ES-I3 (cell line): ENCODE measurements at regions not wholly inside any gene's neighbourhood (a gene's known extent, or its start where the extent isn't known, plus 50 kb on each side); places are given as distances from the start of the nearest gene placed in this dataset.

Source experiments
- H3K36me3 ChIP-seq: 2 replicates; pipeline ENCODE4 v1.6.1; 2013; ENCODE audit warnings: mild to moderate bottlenecking, low read length, control low read depth, moderate library complexity; ENCODE audit not compliant: insufficient read depth
- H3K4me1 ChIP-seq: 2 replicates; pipeline ENCODE4 v1.6.1; 2013; ENCODE audit warnings: mild to moderate bottlenecking, control low read depth, low read length; ENCODE audit not compliant: insufficient read depth
- H3K9ac ChIP-seq: 2 replicates; pipeline ENCODE4 v1.6.1; 2013; ENCODE audit warnings: low read depth, mild to moderate bottlenecking, low read length, moderate library complexity
- H3K9me3 ChIP-seq: 2 replicates; pipeline ENCODE4 v1.6.1; 2013; ENCODE audit warnings: mild to moderate bottlenecking, low read length, moderate library complexity; ENCODE audit not compliant: control insufficient read depth, insufficient read depth

DNA sequence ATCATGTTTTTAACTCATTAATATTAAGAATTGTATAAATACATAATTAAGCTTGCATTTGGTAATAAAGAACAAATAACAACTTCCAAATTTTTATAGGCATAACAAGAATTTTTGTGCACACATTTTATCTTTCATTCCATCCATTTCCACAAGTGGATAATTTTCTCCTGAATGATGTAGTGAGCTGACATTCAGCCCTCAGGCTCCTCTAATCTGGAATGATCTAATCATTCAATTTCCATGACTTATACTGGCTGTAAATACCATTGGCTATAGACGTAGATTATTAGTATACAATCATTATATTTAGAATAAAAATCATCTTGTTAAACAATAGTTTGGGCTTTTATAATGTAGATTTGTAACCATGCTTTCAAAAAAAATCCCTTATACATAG is 287.2 kb upstream of the GHITM start:
- H3K9ac ChIP-seq: no peak overlapping the region
- H3K9me3 ChIP-seq: no peaks in the 10 kb centered on the region
- no peaks in the 10 kb centered on the region for H3K4me1 ChIP-seq
- no peaks in the 10 kb centered on the region for H3K36me3 ChIP-seq

DNA sequence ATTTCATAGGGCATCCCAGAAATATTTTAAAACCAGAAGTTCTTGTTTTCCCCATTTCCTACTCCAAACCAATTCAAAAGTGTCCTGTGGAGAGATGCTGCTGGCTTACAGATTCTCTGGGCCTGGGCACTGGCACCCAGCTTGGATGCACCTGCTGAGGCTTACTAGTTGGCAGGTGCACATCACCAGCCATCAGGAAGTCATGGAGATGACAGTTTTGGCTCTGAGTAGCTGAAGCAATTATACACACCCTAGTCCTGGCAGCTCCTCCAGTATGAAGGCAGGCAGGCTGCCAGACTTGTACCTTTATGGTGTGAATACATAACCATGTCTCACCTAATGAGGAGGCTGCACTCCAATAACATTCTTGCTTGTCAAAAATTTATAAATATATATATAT is 276.6 kb upstream of the GHITM start:
- Histone ChIP-seq H3K9ac (no peak overlapping the region), H3K36me3 (no peaks in the 10 kb centered on the region), H3K9me3 (no peaks in the 10 kb centered on the region; the same call in 1 of the 2 replicates), H3K4me1 (no peaks in the 10 kb centered on the region)

DNA sequence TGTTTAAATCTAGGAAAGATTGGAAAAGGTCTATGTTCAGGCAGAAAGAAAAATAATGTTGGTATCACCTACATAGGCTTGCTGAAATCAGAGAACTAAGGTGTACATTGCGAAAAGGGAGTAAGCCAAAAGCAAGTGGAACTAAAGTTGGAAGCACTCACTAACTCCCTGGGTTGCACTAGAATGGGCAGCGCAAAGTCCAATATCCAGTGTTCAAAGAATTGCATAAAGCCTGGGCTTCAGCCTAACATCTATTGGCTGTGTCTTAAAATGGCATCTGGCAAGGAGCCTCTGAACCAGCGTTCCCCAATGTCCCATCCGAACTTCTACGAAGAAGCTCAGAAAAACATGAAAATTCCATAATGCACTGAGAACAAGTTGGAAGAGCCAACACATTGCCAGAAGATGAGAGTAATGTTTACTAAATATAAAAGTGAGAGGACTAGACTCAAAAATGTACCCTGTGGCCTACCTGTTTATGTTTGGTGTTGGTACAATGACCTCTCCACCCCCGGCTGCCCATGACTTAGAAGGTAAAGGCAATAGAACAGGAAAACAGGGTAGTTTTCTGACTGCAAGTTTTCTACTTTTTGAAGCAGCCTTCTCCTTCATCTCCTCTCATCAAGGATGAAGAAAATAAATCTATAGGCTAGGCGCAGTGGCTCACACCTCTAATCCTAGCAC is 275.9 kb upstream of the GHITM start:
- no peaks in the 10 kb centered on the region; the same call in 1 of the 2 replicates for H3K9me3 ChIP-seq
- H3K36me3 ChIP-seq: no peaks in the 10 kb centered on the region
- H3K4me1 ChIP-seq: no peaks in the 10 kb centered on the region
- no peak overlapping the region for H3K9ac ChIP-seq

DNA sequence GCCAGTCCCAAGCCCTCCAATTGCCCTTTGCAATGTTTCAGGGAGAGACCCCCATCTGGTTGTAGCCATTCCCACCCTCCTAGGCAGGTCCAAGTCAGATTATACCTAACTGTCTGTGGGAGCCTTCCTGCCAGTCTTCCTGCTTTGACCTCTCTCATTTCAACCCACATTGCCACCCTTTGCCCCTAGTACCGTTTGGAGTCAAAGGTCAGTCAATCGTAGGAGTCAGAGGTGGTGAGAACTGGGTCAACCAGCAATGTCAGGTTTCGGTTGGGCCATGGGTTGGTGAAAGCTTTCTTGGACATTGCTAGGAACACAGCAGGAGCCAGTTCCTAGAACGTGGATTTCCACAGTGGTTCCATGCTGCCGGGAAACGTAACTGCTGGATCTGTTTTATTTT is 269.4 kb upstream of the GHITM start:
- no peaks in the 10 kb centered on the region for H3K4me1 ChIP-seq
- no peaks in the 10 kb centered on the region; the same call in 1 of the 2 replicates for H3K9me3 ChIP-seq
- H3K36me3 ChIP-seq: no peaks in the 10 kb centered on the region
- no peak overlapping the region for H3K9ac ChIP-seq

DNA sequence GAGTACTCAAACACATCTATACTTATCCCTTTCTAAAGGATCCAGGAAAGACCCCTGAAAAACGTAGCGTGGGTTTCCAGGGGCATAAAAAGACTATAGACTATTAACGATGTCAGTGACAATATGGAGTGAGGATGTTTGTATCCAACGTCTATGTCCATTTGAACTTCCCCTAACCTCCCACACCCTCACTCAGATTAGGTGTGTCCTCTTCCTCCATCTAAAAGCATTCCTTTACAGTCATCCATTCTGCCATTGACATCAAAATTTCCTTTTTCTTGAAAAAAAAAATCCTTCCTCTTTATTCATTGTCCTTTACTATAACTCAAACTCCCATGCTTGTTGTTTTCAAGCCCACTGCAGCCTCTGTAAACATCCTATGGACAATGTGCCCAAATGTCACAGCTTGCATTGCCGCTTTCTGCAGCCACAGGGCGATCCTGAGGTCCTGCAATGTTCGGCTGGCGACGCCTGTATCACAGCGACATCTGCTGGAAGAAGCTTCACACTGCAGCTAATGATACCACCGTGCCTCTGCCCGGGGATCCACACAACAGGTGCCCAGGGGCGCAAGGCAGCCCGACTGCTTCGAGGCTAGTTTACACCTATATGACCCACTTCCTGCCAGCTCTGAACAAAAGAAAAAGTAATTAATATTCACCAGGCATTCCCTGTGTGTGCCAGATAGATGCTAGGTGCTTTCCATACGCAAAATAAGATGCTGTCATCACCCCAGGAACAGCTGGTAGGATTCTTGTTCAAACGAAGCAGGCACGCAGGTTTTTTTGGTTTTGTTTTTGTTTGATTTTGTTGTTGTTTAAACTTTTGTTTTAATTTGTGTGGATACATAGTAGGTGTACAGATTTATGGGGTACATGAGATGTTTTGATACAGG is 267.9 kb upstream of the GHITM start:
- no peaks in the 10 kb centered on the region for H3K36me3 ChIP-seq
- no peaks in the 10 kb centered on the region for H3K4me1 ChIP-seq
- H3K9ac ChIP-seq: no peak overlapping the region
- no peaks in the 10 kb centered on the region for H3K9me3 ChIP-seq

DNA sequence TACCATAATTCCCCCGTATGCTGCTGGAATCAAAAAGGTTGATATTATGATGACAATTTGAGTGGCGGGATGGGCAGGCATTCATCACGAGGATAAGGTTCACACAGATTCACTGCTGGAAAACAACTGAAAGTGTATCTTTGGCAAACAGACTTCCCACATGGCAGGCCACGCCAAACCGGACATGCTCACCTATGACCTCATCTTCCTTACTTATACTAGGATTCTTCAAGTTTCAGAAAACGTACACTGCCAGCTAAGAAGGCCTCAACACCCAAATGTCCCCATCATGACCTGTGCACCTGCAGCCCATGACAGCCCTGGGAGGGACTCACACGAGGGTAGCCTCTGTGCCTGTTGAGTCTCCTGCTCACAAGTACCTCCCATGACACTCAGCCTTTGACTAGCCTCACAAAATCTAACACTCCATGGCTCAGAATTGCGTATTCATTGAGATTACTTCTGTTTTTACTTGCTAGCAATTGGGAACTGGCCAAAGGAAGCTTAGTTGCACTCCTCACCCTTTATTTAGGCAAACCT is 259.0 kb upstream of the GHITM start:
- no peaks in the 10 kb centered on the region for H3K36me3 ChIP-seq
- H3K9me3 ChIP-seq: no peaks in the 10 kb centered on the region
- H3K4me1 ChIP-seq: no peaks in the 10 kb centered on the region
- H3K9ac ChIP-seq: no peak overlapping the region

DNA sequence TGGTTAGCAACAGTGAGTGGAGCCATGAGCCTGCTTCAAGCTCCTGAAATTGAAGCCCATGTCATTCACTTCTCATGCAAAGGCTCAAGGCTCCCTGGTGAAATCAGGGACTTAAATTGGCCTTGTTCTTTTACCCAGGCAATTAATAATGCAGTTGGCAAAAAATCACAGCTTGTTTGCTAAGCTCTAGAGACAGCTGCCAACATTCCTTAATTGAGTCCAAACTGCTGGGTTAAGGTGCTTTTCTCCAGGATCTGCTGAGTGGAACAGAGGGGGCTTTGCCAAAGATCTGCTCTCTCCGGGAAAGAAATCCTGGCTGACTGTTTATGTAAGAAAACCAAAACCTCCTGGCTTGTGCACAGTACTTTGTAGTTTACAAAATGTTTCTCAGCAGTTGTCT is 257.6 kb upstream of the GHITM start:
- Histone ChIP-seq H3K9ac (no peak overlapping the region), H3K36me3 (no peaks in the 10 kb centered on the region), H3K9me3 (no peaks in the 10 kb centered on the region), H3K4me1 (no peaks in the 10 kb centered on the region; the same call in 1 of the 2 replicates)

DNA sequence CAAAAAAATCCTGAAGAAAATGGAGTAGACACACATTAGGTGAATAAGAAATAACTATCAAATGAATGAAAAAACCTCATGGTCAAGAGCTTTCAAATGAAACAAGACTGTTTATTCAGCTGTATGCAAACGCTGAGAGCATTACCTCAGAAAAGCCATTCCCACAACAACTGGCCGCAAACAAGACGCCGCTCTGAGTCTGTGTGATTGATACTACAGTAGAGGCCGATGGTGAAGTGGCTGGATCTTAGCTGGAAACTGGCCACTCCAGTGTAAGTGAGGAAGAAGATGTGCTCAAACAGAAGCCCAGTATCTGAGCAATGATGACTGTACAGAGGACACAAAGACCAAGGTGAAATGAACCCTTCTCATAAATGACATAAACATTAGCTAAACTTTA is 252.4 kb upstream of the GHITM start:
- H3K9me3 ChIP-seq: no peaks in the 10 kb centered on the region
- no peak overlapping the region for H3K9ac ChIP-seq
- no peaks in the 10 kb centered on the region for H3K36me3 ChIP-seq
- no peaks in the 10 kb centered on the region; the same call in 1 of the 2 replicates for H3K4me1 ChIP-seq

DNA sequence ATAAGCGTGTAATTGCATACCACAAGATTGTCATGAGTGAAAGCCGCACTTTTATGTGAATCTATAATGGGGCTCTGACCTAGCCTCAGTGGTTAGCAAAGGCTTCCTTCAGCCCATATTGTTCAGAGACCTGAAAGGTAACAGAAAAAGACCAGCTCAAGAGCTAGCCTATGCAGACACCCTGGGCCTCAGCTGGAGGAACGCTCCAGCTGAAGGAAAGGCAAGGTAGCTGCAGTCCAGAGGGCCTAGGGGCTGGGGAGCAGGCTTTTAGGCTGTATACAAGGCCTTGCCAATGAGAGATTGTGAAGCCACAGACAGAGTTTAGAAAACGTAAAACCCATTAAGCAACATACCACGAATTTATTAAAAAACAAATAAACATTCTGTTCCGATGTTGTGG is 246.6 kb upstream of the GHITM start:
- no peaks in the 10 kb centered on the region for H3K36me3 ChIP-seq
- no peak overlapping the region for H3K9ac ChIP-seq
- no peaks in the 10 kb centered on the region for H3K4me1 ChIP-seq
- no peaks in the 10 kb centered on the region for H3K9me3 ChIP-seq

DNA sequence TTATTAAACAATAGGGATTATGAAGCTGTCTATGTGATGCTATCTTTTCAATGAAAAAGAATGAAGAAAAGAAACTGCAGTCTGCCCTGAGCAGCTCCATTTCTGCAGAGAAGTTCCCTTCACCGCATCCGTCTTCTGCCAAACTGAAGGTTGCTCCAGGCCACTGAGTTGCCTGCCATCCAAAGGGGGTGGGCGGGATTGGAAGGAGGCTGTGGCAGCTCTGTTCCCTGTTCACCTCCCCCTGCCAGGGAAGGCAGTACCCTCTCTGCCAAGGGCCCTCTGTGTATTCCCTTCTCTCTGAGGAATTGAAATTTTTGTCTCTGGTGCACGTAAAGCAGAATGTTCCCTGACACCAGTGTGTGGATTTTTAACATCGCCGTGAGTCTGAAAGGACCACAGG is 243.1 kb upstream of the GHITM start:
- no peaks in the 10 kb centered on the region for H3K36me3 ChIP-seq
- H3K9ac ChIP-seq: no peak overlapping the region
- H3K4me1 ChIP-seq: no peaks in the 10 kb centered on the region
- no peaks in the 10 kb centered on the region for H3K9me3 ChIP-seq

DNA sequence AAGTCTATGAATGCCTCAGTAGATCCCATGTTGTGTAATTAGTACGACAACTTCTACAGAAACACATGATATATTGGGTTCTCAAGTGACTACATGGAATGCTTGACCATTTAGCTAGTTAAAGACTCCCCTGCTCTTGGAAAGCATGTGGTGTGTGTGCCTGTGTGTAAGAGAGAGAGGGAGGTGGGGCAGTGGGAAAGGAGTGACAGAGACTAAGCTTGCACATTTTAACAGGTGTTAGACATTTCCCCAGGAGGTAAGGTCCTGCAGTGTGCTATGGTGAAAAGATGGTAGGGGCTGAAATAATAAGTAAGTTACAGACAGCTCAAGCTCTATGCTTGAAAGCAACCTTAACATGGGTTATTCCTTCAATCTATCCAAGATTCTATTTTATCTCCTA is 241.7 kb upstream of the GHITM start:
- no peaks in the 10 kb centered on the region for H3K4me1 ChIP-seq
- no peaks in the 10 kb centered on the region for H3K9me3 ChIP-seq
- no peak overlapping the region for H3K9ac ChIP-seq
- H3K36me3 ChIP-seq: no peaks in the 10 kb centered on the region

DNA sequence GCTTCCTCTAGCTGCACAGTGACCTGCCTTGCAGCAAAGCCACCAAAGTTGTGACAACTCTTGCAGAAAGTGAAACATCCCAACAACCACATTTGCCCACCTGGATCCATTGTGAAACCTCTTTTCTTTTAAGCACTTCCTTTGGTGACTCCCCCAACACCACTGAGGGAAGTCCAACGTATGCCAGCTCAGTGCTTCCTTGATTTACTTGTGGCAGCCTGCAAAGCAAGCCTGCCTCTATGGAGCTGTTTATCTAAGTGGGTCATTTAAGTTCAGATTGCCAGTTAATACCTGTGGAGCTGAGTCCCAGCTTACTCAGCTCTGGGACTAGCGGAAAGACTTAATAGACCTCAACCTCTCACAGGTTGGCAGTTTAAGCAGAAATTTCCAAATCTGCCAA is 230.8 kb upstream of the GHITM start:
- no peaks in the 10 kb centered on the region for H3K36me3 ChIP-seq
- no peaks in the 10 kb centered on the region for H3K9me3 ChIP-seq
- peaks cover 8% of the 10 kb centered on the region; the same call in 1 of the 2 replicates for H3K4me1 ChIP-seq
- H3K9ac ChIP-seq: no peak overlapping the region

DNA sequence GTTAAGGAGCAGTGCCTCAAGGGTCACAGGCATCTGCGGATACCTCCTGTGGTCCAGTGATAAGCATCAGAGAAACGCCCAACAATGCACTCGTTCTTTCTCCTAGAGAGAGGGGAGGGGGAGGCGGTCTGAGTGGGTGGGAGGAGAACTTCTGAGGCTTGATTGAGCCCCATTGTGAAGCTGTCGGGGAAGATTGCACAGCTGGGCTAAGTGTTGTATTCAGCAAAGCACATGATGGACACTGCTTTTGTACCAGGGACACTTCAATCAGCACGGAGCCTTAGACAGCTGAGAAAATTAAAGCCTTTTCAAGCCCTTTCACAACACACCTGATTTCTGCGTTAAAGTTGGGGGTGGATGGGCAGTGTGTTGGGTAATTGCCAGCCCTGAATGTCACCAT is 230.3 kb upstream of the GHITM start:
- no peak overlapping the region for H3K9ac ChIP-seq
- peaks cover 4% of the 10 kb centered on the region; the same call in 1 of the 2 replicates for H3K4me1 ChIP-seq
- H3K9me3 ChIP-seq: no peaks in the 10 kb centered on the region
- no peaks in the 10 kb centered on the region for H3K36me3 ChIP-seq

DNA sequence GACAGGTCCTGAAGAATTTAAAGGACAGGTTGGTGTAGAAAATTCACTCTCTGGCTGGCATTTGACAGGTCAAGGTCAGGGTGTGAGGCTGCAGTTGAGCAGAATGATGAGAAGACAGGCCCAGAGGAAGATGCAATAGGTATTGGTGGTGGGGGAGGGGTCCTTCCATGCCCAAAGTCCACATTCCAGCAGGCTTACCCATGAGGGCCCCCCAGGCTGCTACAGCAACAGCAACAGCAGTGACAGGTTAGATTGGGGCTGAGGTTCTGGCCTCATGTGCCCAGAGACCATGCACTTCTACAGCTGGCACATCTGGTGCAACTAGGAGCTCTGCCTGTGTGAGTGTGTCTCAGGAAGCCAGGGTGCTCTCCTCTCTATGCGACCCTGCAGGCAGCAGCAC is 223.5 kb upstream of the GHITM start:
- H3K4me1 ChIP-seq: no peaks in the 10 kb centered on the region
- H3K36me3 ChIP-seq: no peaks in the 10 kb centered on the region
- H3K9ac ChIP-seq: no peak overlapping the region; the same call in 1 of the 2 replicates
- H3K9me3 ChIP-seq: no peaks in the 10 kb centered on the region
